CD14-positive monocyte (primary cell): ENCODE measurements at regions not wholly inside any gene's neighbourhood (a gene's known extent, or its start where the extent isn't known, plus 50 kb on each side); places are given as distances from the start of the nearest gene placed in this dataset.

Experiments used
- DNase-seq, 3 donors: peaks; one replicate each; pipeline ENCODE4 v3.0.0-alpha.2; 2011 to 2022
- H2AFZ ChIP-seq: 2 replicates; pipeline ENCODE4 v1.6.0; 2012; ENCODE audit warnings: mild to moderate bottlenecking, low read depth, low read length, inconsistent platforms; ENCODE audit not compliant: insufficient read depth, poor library complexity, severe bottlenecking
- H3K27ac ChIP-seq, 2 donors: 1 replicate in 1 of 2; 2 replicates in 1 of 2; pipeline ENCODE4 v1.5.1; 2012 to 2013; ENCODE audit warnings: low read length in 2 of 2, control low read depth in 1 of 2, inconsistent platforms in 1 of 2, low read depth in 1 of 2, mild to moderate bottlenecking in 1 of 2
- H3K27me3 ChIP-seq, 2 donors: one replicate each; pipeline versions ENCODE4 v1.6.0 to v1.6.1; 2011 to 2013; ENCODE audit warnings: low read length in 2 of 2; ENCODE audit not compliant: control insufficient read depth in 2 of 2, insufficient read depth in 2 of 2
- H3K36me3 ChIP-seq, 2 donors: replicated peaks in 1 of 2; 1 replicate in 1 of 2; 2 replicates in 1 of 2; pipeline versions ENCODE4 v1.5.1 to v1.6.1; 2012 to 2013; ENCODE audit warnings: low read length in 2 of 2, control low read depth in 1 of 2, inconsistent platforms in 1 of 2, mild to moderate bottlenecking in 1 of 2; ENCODE audit not compliant: insufficient read depth in 2 of 2, control insufficient read depth in 1 of 2
- H3K4me1 ChIP-seq, 2 donors: 1 replicate in 1 of 2; 2 replicates in 1 of 2; pipeline versions ENCODE4 v1.5.1 to v1.6.1; 2012 to 2013; ENCODE audit warnings: low read length in 2 of 2, control low read depth in 1 of 2, inconsistent platforms in 1 of 2, mild to moderate bottlenecking in 1 of 2, moderate library complexity in 1 of 2; ENCODE audit not compliant: insufficient read depth in 2 of 2, control insufficient read depth in 1 of 2
- H3K4me2 ChIP-seq: replicated peaks from 2 replicates; pipeline ENCODE3; 2012; ENCODE audit warnings: low read length, moderate library complexity, mild to moderate bottlenecking; ENCODE audit not compliant: poor library complexity, severe bottlenecking; ENCODE audit errors: extremely low read depth
- H3K4me3 ChIP-seq, 3 experiments: fragments of 200-600 bp in 1 of 3; sonication (generic) in 1 of 3; replicated peaks in 1 of 3; 1 replicate in 2 of 3; 2 replicates in 1 of 3; pipeline ENCODE4 v1.5.1; 2011 to 2013; ENCODE audit warnings: low read length in 3 of 3, mild to moderate bottlenecking in 3 of 3, control low read depth in 2 of 3, low read depth in 2 of 3, inconsistent platforms in 1 of 3, moderate library complexity in 1 of 3
- H3K79me2 ChIP-seq: 2 replicates; pipeline ENCODE4 v1.6.0; 2012; ENCODE audit warnings: mild to moderate bottlenecking, control low read depth, inconsistent platforms, low read length, moderate library complexity; ENCODE audit not compliant: insufficient read depth
- H3K9ac ChIP-seq: 2 replicates; pipeline ENCODE4 v1.6.0; 2017; ENCODE audit warnings: low read length, mild to moderate bottlenecking; ENCODE audit not compliant: insufficient read depth, poor library complexity, severe bottlenecking
- H3K9me3 ChIP-seq, 2 donors: replicated peaks in 1 of 2; 1 replicate in 1 of 2; 2 replicates in 1 of 2; pipeline versions ENCODE4 v1.5.1 to v1.6.1; 2012 to 2013; ENCODE audit warnings: low read length in 2 of 2, control low read depth in 1 of 2; ENCODE audit not compliant: control insufficient read depth in 1 of 2, insufficient read depth in 1 of 2
- H4K20me1 ChIP-seq: 2 replicates; pipeline ENCODE4 v1.6.0; 2012; ENCODE audit warnings: mild to moderate bottlenecking, low read length, control low read depth, moderate library complexity; ENCODE audit not compliant: insufficient read depth
- H3K27ac Mint-ChIP-seq, 7 donors: one replicate each; pipeline ENCODE4 v1.8.0; 2020; ENCODE audit warnings: mild to moderate bottlenecking in 7 of 7, mixed read lengths in 7 of 7, moderate library complexity in 6 of 7, inconsistent platforms in 2 of 7
- H3K27me3 Mint-ChIP-seq, 3 donors: one replicate each; pipeline ENCODE4 v1.8.0; 2021 to 2022; ENCODE audit warnings: low read depth in 3 of 3, mild to moderate bottlenecking in 3 of 3, mixed read lengths in 3 of 3, moderate library complexity in 3 of 3, inconsistent platforms in 1 of 3
- H3K36me3 Mint-ChIP-seq, 2 donors: one replicate each; pipeline ENCODE4 v1.8.0; 2020; ENCODE audit warnings: mixed read lengths in 2 of 2, inconsistent platforms in 1 of 2, mild to moderate bottlenecking in 1 of 2
- H3K4me1 Mint-ChIP-seq: one replicate; pipeline ENCODE4 v1.8.0; 2020; ENCODE audit warnings: mild to moderate bottlenecking, mixed read lengths
- H3K4me3 Mint-ChIP-seq, 2 donors: one replicate each; pipeline ENCODE4 v1.8.0; 2020; ENCODE audit warnings: mild to moderate bottlenecking in 2 of 2, mixed read lengths in 2 of 2, moderate library complexity in 1 of 2
- H3K9me3 Mint-ChIP-seq, 7 donors: one replicate each; pipeline ENCODE4 v1.8.0; 2020 to 2022; ENCODE audit warnings: mixed read lengths in 7 of 7, mild to moderate bottlenecking in 6 of 7, moderate library complexity in 6 of 7, inconsistent platforms in 2 of 7
- WGBS: methylation state at CpG from one replicate; pipeline ENCODE4 v1.1.5; 2013; ENCODE audit warnings: missing lambda C conversion rate; ENCODE audit not compliant: insufficient coverage; 5-methylcytosine and 5-hydroxymethylcytosine counted together
- intact Hi-C, 2 donors: fragments of 100-400 bp; cut with micrococcal nuclease; formaldehyde crosslinking; loops; one replicate each; pipeline versions ENCODE4 v1.15.0 to v1.15.1; 2023
- TF ChIP-seq, protein P1 (sequence below): fragments of 200-600 bp; IDR thresholded peaks from one replicate; pipeline ENCODE4 v1.8.0; 2022; ENCODE audit warnings: antibody characterized with exemption, mild to moderate bottlenecking

DNA sequence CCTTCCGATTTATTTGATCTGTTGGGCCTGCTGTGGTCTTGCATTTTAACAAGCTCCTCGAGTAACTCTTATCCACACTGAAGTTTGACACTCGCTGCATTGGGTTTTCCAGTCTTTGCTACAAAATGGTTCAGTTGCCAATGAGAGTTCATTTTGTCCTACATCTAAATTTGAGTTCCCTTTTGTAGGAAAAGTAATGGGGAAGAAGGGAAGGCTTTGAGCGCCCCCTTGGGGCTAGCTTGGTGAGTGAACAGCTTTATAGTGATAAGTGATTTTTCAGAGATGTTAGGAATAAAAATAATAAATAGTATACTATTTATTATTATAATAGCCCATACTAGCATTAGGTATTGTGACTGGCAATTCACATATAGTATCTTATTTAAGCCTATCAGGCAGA lies 89.9 kb upstream of the GNAQ start:
- Histone ChIP-seq H3K4me2 (no peak overlapping the region), H3K9ac (no peak overlapping the region), H3K27me3 (no peaks in the 10 kb centered on the region), H3K36me3 (no peaks in the 10 kb centered on the region), H3K9me3 (no peaks in the 10 kb centered on the region), H3K4me3 (no peak overlapping the region), H3K79me2 (no peaks in the 10 kb centered on the region), H2AFZ (peak overlapping the region; percentile 37), H3K4me1 (peaks cover 28 to 31% of the 10 kb centered on the region in 2 donors), H3K27ac (no peak overlapping the region), H4K20me1 (no peaks in the 10 kb centered on the region)
- H3K36me3 Mint-ChIP-seq = peaks cover 0 to 2% of the 10 kb centered on the region in 2 donors
- peaks cover 34% of the 10 kb centered on the region for H3K4me1 Mint-ChIP-seq
- H3K27me3 Mint-ChIP-seq = no peaks in the 10 kb centered on the region
- peaks cover 0 to 6% (median 4%) of the 10 kb centered on the region in 7 donors for H3K9me3 Mint-ChIP-seq
- intact Hi-C loops = loop anchor here in 1 of 2 donors (5.0 kb wide), 1 partner anchor 259 kb away; no protein-coding TSS in a partner anchor
- H3K4me3 Mint-ChIP-seq = no peak overlapping the region
- H3K27ac Mint-ChIP-seq = peak overlapping the region in 3 of 7 donors; percentile 12 to 66 (median 61)
- TF ChIP-seq, protein P1, sequence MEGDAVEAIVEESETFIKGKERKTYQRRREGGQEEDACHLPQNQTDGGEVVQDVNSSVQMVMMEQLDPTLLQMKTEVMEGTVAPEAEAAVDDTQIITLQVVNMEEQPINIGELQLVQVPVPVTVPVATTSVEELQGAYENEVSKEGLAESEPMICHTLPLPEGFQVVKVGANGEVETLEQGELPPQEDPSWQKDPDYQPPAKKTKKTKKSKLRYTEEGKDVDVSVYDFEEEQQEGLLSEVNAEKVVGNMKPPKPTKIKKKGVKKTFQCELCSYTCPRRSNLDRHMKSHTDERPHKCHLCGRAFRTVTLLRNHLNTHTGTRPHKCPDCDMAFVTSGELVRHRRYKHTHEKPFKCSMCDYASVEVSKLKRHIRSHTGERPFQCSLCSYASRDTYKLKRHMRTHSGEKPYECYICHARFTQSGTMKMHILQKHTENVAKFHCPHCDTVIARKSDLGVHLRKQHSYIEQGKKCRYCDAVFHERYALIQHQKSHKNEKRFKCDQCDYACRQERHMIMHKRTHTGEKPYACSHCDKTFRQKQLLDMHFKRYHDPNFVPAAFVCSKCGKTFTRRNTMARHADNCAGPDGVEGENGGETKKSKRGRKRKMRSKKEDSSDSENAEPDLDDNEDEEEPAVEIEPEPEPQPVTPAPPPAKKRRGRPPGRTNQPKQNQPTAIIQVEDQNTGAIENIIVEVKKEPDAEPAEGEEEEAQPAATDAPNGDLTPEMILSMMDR = peak; percentile 82
- 89% methylated on average over 1 of the region's 4 CpGs for WGBS
- DNase-seq = peak; percentile 67 to 86 (median 76)

DNA sequence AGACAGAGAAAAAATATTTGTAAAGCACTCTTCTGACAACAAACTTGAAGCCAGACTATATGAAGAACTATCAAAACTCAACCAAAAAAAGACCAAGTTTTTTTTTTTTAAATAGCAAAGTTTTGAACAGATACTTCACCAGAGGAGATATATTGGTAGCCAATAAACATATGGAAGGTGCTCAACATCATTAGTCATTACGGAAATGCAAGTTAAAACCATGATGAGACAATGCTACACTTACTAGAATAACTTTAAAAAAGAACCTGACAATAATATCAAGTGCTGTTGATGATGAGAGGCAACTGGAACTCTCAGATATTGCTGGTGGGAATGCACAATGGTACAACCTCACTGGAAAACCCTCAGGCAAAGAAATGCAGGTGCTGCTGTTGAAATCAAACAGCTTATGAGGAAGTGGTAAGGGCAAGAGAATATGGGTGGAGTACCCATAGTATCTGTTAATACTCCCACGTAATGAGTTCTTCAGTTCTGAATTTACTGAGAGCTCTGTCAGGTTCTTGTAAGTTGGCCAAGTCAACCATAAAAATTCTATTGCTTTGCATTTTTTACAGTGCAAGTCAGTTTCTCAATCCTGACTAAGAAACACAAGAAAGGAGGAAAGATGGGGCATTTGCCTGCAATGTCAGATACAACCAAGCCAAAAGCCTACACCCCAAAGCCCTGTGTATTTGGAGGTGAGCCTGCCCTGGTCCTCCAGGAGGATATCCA lies 87.3 kb upstream of the GNAQ start:
- peaks cover 28 to 31% of the 10 kb centered on the region in 2 donors for H3K4me1 ChIP-seq
- H3K9me3 Mint-ChIP-seq = peaks cover 0 to 6% (median 5%) of the 10 kb centered on the region in 7 donors
- no peak overlapping the region for H3K9ac ChIP-seq
- H3K36me3 Mint-ChIP-seq = peaks cover 0 to 2% of the 10 kb centered on the region in 2 donors
- no peaks in the 10 kb centered on the region for H4K20me1 ChIP-seq
- H3K4me3 Mint-ChIP-seq = no peak overlapping the region
- H3K36me3 ChIP-seq = no peaks in the 10 kb centered on the region
- TF ChIP-seq, protein P1 = no peak
- no CpG with 5 or more reads among the region's 2 CpGs for WGBS
- intact Hi-C loops = loop anchor here in 1 of 2 donors (5.0 kb wide), 1 partner anchor 82 kb away; no protein-coding TSS in a partner anchor
- DNase-seq = peak; percentile 9 to 49 (median 37)
- no peaks in the 10 kb centered on the region for H3K79me2 ChIP-seq
- no peaks in the 10 kb centered on the region for H3K27me3 ChIP-seq
- H3K27me3 Mint-ChIP-seq = no peaks in the 10 kb centered on the region
- H3K4me2 ChIP-seq = peak overlapping the region; percentile 42
- H3K4me1 Mint-ChIP-seq = peaks cover 36% of the 10 kb centered on the region
- H3K27ac Mint-ChIP-seq = peak overlapping the region; percentile 56 to 80 (median 73)
- H2AFZ ChIP-seq = peak overlapping the region; percentile 60
- H3K9me3 ChIP-seq = no peaks in the 10 kb centered on the region
- H3K27ac ChIP-seq = peak overlapping the region in 1 of 2 donors; percentile 56
- peak overlapping the region in 1 of 3 experiments; percentile 13 for H3K4me3 ChIP-seq
